KOPT-K1 (cell line): ENCODE measurements at regions not wholly inside any gene's neighbourhood (a gene's known extent, or its start where the extent isn't known, plus 50 kb on each side); places are given as distances from the start of the nearest gene placed in this dataset.

ENCODE experiments used
- H3K27ac ChIP-seq: fragments of 200-600 bp; sonication (generic); 2 replicates; pipeline ENCODE4 v1.5.1; 2016; ENCODE audit warnings: antibody characterized with exemption, mild to moderate bottlenecking, low read depth, low read length; ENCODE audit not compliant: poor library complexity, severe bottlenecking
- H3K36me3 ChIP-seq: fragments of 200-600 bp; sonication (generic); 2 replicates; pipeline ENCODE4 v1.5.1; 2017; ENCODE audit warnings: antibody characterized with exemption, mild to moderate bottlenecking, low read length, moderate library complexity; ENCODE audit not compliant: insufficient read depth
- H3K9me3 ChIP-seq: fragments of 200-600 bp; sonication (generic); 2 replicates; pipeline ENCODE4 v1.5.1; 2017; ENCODE audit warnings: antibody characterized with exemption, low read length, mild to moderate bottlenecking; ENCODE audit not compliant: insufficient read depth, poor library complexity, severe bottlenecking

- H3K9me3 ChIP-seq: peaks cover 5% of the 10 kb centered on the region
- H3K27ac ChIP-seq: no peak overlapping the region
- H3K36me3 ChIP-seq: no peaks in the 10 kb centered on the region
These were observed 473.7 kb downstream of the ARHGEF28 start for GRCh38 chr5:74099538-74100267.

GRCh38 chr5:74098941-74099340, 472.9 kb downstream of the ARHGEF28 start:
- H3K36me3 ChIP-seq: no peaks in the 10 kb centered on the region
- H3K9me3 ChIP-seq: peaks cover 5% of the 10 kb centered on the region
- H3K27ac ChIP-seq: no peak overlapping the region

DNA sequence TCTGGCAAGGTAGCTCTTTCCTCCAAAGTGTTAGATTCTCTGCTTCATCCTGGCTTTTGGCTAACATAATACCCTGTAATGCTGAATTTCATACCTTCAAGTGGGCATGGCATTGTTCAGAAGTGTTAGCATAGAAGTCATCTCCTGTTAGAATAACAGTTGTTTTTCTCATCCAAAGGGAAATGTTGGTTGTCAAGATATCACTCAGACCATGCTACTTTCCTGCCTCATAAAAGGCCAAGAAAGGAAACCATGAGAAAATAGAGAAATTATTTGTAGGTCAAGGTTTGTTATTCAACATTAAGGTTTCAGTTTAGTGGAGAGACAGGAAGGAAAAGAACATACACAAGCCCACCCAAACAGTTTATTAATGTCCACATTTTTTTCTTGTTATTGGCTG, 472.5 kb downstream of the ARHGEF28 start:
- Histone ChIP-seq H3K9me3 (peaks cover 5% of the 10 kb centered on the region), H3K36me3 (no peaks in the 10 kb centered on the region)

DNA sequence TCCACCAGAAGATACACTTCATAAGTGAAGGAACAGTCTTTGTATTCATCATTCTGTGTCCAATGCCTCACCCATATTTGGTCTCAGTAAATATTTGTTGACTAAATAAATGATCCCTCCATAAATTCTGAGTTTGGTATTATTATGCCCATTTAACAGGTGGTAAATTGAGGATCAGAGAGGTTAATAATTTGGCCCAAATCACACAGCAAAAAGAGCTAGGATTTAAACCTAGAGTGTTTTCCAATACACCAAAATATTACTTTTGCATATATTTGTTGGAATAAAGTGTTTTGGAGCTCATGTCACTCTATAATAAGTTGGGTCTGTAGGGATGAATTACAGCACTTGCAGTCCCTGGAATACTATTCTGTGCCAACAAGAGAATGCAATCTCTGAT, 470.3 kb downstream of the ARHGEF28 start:
- Histone ChIP-seq H3K36me3 (no peaks in the 10 kb centered on the region), H3K27ac (no peak overlapping the region), H3K9me3 (peaks cover 5% of the 10 kb centered on the region)

More for the DNA sequence above, 472.5 kb downstream of the ARHGEF28 start:
- H3K27ac ChIP-seq: no peak overlapping the region

DNA sequence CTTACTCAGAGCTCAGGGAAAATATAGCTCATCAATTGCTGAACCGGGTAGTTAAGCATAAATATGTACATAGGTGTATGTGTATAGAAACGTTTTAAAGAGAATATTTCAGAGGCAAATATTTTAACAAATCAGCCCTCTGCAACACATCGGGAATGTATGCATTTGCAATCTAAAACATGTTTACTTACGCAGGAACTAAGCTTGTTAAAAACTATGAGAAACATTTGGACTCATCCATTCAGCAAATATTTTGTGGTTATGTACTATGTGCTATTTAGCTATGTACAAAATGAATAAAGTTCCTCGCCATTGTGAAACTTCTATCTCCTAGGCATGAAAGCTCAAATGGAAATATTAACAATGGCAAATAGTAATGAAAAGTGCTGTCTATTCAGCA, 469.9 kb downstream of the ARHGEF28 start:
- Histone ChIP-seq H3K27ac (no peak overlapping the region), H3K9me3 (peaks cover 5% of the 10 kb centered on the region), H3K36me3 (no peaks in the 10 kb centered on the region)

DNA sequence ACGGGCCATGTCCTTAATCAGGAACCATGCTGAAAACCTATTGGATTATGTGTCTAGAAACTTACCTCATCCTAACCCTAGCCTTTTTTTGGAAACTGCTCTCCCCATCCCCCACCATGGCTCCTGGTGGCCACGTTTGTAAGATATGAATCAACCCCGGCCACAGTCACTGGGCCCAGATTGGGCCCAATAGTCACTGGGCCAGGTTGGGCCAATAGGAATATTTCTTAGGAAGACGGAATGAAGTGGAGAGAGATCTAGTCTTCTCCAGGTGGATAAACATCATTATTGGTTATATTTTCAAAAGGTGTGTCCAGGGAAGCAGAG, 468.7 kb downstream of the ARHGEF28 start:
- no peak overlapping the region for H3K27ac ChIP-seq
- no peaks in the 10 kb centered on the region for H3K36me3 ChIP-seq
- H3K9me3 ChIP-seq: peaks cover 3% of the 10 kb centered on the region

DNA sequence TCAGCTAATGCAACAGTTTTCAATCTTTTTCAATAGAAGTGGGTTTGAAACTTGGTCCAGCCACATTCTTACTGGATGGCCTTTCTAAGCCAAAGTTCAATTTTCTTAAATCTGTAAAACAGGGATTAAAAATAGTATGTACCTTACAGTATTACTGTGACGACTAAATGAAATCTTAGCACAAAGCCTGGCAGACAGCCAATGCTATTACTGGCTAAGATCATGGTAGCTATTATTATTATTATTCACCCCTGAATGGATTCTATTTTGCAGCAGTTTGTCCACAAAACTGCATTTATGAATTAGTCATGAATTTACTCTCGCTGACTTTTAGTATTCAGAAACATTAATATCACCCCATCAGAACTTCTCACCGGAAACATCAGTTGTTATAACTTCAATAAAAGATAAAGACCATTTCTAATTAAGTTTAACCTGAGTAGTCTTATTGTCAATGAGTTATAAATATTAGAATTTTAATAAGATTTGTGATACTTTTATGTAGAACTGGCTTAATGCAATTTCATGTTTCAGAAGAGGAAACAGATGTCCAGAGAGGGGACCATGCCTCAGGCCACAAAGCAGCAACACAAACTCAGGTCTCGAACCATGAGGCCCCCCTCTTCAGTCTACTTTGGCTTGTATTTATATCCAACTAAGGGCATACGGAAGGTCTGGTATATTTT, 468.2 kb downstream of the ARHGEF28 start:
- no peaks in the 10 kb centered on the region for H3K9me3 ChIP-seq
- no peak overlapping the region for H3K27ac ChIP-seq

DNA sequence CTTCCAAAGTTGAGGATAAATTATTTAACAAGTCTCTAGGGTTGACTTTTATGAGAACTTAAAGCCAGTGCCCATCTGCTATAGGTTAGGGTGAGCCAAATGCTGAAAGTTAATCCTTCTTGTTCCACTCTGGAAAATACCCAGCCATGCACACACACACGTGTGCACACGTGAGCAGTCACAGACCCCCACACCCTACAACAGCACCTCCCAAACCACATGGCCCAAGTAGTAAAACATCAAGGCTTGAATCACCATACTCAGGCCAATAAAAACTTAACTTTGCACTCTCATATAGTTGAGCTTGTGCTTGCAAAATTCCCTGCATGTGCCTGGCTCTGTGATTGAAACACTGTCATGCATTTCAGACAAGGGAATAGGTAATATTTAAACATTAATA, 467.6 kb downstream of the ARHGEF28 start:
- no peak overlapping the region for H3K27ac ChIP-seq
- H3K9me3 ChIP-seq: no peaks in the 10 kb centered on the region
- H3K36me3 ChIP-seq: no peaks in the 10 kb centered on the region

More for the DNA sequence above, 468.2 kb downstream of the ARHGEF28 start:
- no peaks in the 10 kb centered on the region for H3K36me3 ChIP-seq

GRCh38 chr5:74092766-74093165, 466.8 kb downstream of the ARHGEF28 start:
- Histone ChIP-seq H3K9me3 (no peaks in the 10 kb centered on the region), H3K36me3 (no peaks in the 10 kb centered on the region)

DNA sequence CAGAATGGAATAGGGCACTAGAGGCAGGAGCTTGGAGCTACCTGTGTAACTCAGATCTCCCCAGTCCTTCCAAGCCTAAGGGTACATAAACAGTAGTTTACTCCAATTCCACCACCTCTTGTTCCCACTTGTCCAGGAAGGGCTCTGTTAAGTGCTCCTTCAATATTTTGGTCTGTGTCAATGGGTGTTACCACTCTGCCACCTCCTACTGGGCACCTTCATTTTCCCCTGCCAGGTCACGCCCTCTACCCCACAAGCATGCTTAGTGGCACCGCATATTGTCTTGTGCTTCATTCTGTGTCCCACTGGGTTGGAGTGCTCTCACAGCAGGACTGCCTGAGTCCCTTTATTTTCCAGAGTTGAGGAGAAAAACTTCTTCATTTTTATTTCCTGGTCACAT, 459.8 kb downstream of the ARHGEF28 start:
- Histone ChIP-seq H3K27ac (no peak overlapping the region), H3K36me3 (no peaks in the 10 kb centered on the region), H3K9me3 (no peaks in the 10 kb centered on the region)

More at GRCh38 chr5:74092766-74093165, 466.8 kb downstream of the ARHGEF28 start:
- no peak overlapping the region for H3K27ac ChIP-seq

DNA sequence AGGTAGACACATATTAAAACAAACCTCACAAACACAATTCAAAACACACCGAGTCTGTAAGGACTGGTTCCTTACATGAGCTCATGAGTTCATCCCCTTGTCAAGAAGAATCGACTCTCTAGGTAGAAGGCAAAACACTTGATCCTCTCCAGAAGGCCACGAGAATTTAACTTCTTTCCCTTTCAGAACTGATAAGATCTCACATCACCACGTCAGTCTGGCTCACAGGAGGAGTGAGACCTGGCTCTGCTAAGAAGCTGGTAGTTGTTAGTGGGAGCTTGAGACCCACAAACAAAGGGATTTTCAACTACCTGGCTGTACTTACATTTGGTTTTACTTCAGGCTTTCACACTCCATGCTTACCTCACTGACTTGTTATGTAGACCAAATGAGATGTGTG, 459.2 kb downstream of the ARHGEF28 start:
- H3K27ac ChIP-seq: no peak overlapping the region
- no peaks in the 10 kb centered on the region for H3K9me3 ChIP-seq
- no peaks in the 10 kb centered on the region for H3K36me3 ChIP-seq

GRCh38 chr5:74083096-74083791, 457.2 kb downstream of the ARHGEF28 start:
- no peak overlapping the region for H3K27ac ChIP-seq
- no peaks in the 10 kb centered on the region for H3K36me3 ChIP-seq
- H3K9me3 ChIP-seq: no peaks in the 10 kb centered on the region

GRCh38 chr5:74082512-74083055, 456.6 kb downstream of the ARHGEF28 start:
- Histone ChIP-seq H3K36me3 (no peaks in the 10 kb centered on the region), H3K9me3 (no peaks in the 10 kb centered on the region), H3K27ac (no peak overlapping the region)

DNA sequence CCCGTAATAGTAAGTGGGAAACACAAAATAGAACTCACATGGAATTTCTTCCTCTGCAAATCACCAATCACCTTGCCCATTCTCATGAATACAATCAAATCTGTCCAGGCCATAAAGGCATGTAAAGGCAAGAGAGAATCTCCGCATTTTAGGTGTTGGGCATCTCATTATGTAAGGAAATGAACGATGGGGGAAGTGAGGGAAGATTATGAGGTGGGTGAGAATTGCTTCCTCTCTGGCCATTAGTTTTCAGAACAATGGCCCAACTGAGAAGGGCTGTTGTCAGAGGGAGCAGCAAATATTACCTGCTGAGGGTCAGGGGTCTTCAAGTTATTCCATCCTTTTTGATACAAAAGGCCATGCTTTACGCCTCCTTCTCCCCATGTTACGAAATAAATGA, 455.1 kb downstream of the ARHGEF28 start:
- no peaks in the 10 kb centered on the region for H3K9me3 ChIP-seq
- H3K36me3 ChIP-seq: no peaks in the 10 kb centered on the region
- H3K27ac ChIP-seq: no peak overlapping the region

GRCh38 chr5:74079971-74080556, 454.1 kb downstream of the ARHGEF28 start:
- Histone ChIP-seq H3K27ac (no peak overlapping the region), H3K36me3 (no peaks in the 10 kb centered on the region), H3K9me3 (no peaks in the 10 kb centered on the region)
